Thyroid gland (tissue), 4 donors: ENCODE measurements at regions not wholly inside any gene's neighbourhood (a gene's known extent, or its start where the extent isn't known, plus 50 kb on each side); places are given as distances from the start of the nearest gene placed in this dataset.

ENCODE experiments used
- DNase-seq, 2 donors: peaks; one replicate each; pipeline ENCODE4 v3.0.0-alpha.2; 2019
- H3K27ac ChIP-seq, 3 donors: fragments of 200-600 bp; sonication (generic); 1 replicate in 2 of 3; 2 replicates in 1 of 3; pipeline ENCODE4 v1.5.1; 2016 to 2019; ENCODE audit warnings: mild to moderate bottlenecking in 1 of 3, moderate library complexity in 1 of 3
- H3K27me3 ChIP-seq: fragments of 200-600 bp; sonication (generic); one replicate; pipeline ENCODE4 v1.5.1; 2019
- H3K36me3 ChIP-seq, 2 donors: fragments of 200-600 bp; sonication (generic); one replicate each; pipeline ENCODE4 v1.5.1; 2016 to 2019
- H3K4me1 ChIP-seq, 2 donors: fragments of 200-600 bp; sonication (generic); one replicate each; pipeline ENCODE4 v1.5.1; 2017 to 2019
- H3K4me3 ChIP-seq, 3 donors: fragments of 200-600 bp; sonication (generic); replicated peaks in 1 of 3; 1 replicate in 2 of 3; 2 replicates in 1 of 3; pipeline ENCODE4 v1.5.1; 2016; ENCODE audit warnings: mild to moderate bottlenecking in 1 of 3
- H3K9me3 ChIP-seq: fragments of 200-600 bp; sonication (generic); one replicate; pipeline ENCODE4 v1.5.1; 2017
- POLR2A ChIP-seq, 2 donors: fragments of 450-650 bp; IDR thresholded peaks; one replicate each; pipeline ENCODE4 v1.6.1; 2017; ENCODE audit warnings: antibody characterized with exemption in 2 of 2, mild to moderate bottlenecking in 2 of 2, moderate library complexity in 1 of 2
- WGBS, 2 donors: methylation state at CpG; one replicate each; pipeline ENCODE4 v1.1.5; 2017; 5-methylcytosine and 5-hydroxymethylcytosine counted together
- intact Hi-C: fragments of 100-400 bp; cut with DNase I; formaldehyde crosslinking; loops from one replicate; pipeline ENCODE4 v1.15.1; 2023
- TF ChIP-seq, protein P1 (sequence below), 6 experiments: fragments of 200-600 bp in 3 of 6; fragments of 450-650 bp in 3 of 6; sonication (generic) in 3 of 6; IDR thresholded peaks; one replicate each; pipeline ENCODE4 v1.5.1; 2016 to 2019; ENCODE audit warnings: antibody characterized with exemption in 6 of 6, mild to moderate bottlenecking in 2 of 6, inconsistent platforms in 1 of 6, moderate library complexity in 1 of 6

DNA sequence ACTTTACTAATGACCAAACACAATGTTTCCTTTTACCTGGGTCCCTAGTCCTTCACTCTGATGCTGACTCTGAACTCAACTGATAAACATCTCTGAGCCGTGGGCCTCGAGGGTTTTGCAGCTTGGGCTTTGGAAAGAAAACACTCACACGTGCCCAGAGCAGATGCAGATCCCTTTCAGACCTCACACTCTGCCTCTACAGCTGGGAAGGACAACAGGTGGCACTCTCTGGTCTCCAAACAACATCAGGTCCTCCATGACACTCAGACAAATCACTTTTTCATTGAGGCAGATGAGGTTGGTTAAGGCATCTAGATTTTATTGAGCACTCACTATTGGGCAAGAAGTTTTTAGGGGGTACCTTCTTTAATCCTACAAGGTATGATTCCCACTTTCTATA, 64.7 kb upstream of the NTRK3 start:
- H3K4me3 ChIP-seq: no peak overlapping the region
- 15 to 23% methylated on average over 3 of the region's 3 CpGs for WGBS, 2 donors
- no peaks in the 10 kb centered on the region for H3K9me3 ChIP-seq
- no peaks in the 10 kb centered on the region for H3K4me1 ChIP-seq
- H3K27ac ChIP-seq: no peak overlapping the region
- intact Hi-C loops: no loop called here
- no peaks in the 10 kb centered on the region for H3K36me3 ChIP-seq
- DNase-seq: no peak
- no peaks in the 10 kb centered on the region for H3K27me3 ChIP-seq
- no peak for TF ChIP-seq POLR2A (IDR thresholded peaks at IDR 0.05)
- TF ChIP-seq, protein P1, sequence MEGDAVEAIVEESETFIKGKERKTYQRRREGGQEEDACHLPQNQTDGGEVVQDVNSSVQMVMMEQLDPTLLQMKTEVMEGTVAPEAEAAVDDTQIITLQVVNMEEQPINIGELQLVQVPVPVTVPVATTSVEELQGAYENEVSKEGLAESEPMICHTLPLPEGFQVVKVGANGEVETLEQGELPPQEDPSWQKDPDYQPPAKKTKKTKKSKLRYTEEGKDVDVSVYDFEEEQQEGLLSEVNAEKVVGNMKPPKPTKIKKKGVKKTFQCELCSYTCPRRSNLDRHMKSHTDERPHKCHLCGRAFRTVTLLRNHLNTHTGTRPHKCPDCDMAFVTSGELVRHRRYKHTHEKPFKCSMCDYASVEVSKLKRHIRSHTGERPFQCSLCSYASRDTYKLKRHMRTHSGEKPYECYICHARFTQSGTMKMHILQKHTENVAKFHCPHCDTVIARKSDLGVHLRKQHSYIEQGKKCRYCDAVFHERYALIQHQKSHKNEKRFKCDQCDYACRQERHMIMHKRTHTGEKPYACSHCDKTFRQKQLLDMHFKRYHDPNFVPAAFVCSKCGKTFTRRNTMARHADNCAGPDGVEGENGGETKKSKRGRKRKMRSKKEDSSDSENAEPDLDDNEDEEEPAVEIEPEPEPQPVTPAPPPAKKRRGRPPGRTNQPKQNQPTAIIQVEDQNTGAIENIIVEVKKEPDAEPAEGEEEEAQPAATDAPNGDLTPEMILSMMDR (IDR thresholded peaks at IDR 0.05): no peak

DNA sequence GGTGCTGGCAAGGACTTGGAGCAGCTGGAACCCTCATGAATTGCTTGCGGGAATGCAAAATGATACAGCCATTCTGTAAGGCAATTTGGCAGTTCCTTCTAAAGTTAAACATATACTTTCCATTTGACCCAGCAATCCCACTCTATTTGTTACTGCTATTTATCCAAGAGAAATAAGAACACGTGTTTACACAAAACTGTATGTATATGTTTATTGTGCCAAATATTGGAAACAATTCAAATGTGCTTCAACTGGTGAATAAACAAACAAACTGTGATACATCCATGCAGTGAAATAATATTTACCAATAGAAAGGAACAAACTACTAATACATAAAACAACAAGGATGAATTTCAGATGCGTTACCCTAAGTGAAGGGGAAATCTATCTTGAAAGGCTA, 60.0 kb upstream of the NTRK3 start:
- Histone ChIP-seq H3K4me1 (no peaks in the 10 kb centered on the region), H3K9me3 (no peaks in the 10 kb centered on the region), H3K4me3 (no peak overlapping the region), H3K27me3 (no peaks in the 10 kb centered on the region), H3K36me3 (no peaks in the 10 kb centered on the region), H3K27ac (no peak overlapping the region)
- DNase-seq: no peak
- intact Hi-C loops: no loop called here
- 85% methylated on average over 3 of the region's 3 CpGs for WGBS, 2 donors
- TF ChIP-seq, protein P1 (IDR thresholded peaks at IDR 0.05): no peak
- TF ChIP-seq POLR2A (IDR thresholded peaks at IDR 0.05): no peak

DNA sequence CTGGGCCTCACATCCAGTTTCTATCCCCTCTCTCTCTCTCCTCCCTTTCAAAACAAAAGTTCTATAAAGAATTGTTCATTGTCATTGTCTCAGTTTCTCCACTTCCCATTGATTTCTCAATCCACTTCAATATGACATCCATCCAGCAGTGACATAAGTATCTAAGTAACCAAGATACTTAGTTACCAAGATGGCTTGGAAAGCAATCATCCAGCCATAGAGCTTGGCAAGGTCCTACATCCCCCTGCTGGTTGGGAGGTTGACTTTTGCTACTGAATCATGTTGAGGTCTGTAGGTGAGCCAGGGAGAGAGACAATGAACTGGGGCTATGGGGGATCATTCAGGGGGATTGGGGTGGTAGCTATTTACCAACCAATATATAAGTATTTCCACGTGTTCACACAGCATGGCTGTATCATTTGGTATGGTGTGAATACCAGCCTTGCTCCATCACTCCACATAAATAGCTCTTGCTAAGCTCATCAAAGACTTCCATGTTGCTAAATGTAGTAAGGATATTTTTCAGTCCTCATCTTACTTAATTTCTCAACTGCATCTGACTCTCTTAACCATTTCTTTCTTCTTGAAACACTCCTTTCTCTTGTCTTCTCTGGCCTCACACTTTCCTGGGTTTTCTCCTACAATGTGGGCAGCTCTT, 58.8 kb upstream of the NTRK3 start:
- DNase-seq: no peak
- 57 to 78% methylated on average over 1 of the region's 1 CpG for WGBS, 2 donors

DNA sequence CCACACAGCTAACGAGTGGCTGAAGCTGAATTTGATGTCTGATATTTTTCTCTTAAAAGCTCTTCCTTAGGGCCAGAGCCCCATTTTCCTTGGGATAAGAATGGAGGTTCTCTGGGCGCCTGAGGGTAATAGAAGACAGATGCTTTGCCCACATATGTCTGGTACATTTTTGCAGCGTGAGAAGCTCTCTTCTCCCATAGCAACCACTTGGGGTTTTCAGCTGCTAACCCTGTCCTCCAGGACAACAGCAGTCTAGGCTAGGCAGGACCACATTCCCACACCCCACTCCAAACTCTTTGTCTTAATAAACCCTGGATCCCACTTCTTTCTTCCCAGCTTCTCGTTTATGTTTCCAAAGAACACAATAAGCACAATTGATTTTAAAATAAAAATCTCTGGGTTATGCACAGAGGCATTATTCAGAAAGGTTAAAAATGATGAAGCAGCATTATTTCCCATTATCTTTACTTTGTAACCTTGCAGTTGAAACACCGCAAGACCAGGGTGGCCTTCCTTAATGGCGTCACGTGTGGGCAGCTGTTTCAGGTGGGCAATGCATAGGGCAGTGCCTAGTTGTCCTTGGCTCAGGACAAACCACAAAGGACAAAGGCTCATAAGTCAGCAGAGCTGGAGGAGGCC, 56.5 kb upstream of the NTRK3 start:
- TF ChIP-seq, protein P1 (IDR thresholded peaks at IDR 0.05): no peak
- no peak for TF ChIP-seq POLR2A (IDR thresholded peaks at IDR 0.05)
- no peak for DNase-seq
- no peak overlapping the region for H3K4me3 ChIP-seq
- H3K9me3 ChIP-seq: no peaks in the 10 kb centered on the region
- no peaks in the 10 kb centered on the region for H3K4me1 ChIP-seq
- intact Hi-C loops: no loop called here
- H3K27ac ChIP-seq: no peak overlapping the region
- no peaks in the 10 kb centered on the region for H3K36me3 ChIP-seq
- WGBS, 2 donors: 72% methylated on average over 7 of the region's 7 CpGs
- no peaks in the 10 kb centered on the region for H3K27me3 ChIP-seq

More for the DNA sequence above, 58.8 kb upstream of the NTRK3 start:
- intact Hi-C loops: no loop called here
- no peaks in the 10 kb centered on the region for H3K27me3 ChIP-seq
- no peak overlapping the region for H3K27ac ChIP-seq
- no peaks in the 10 kb centered on the region for H3K4me1 ChIP-seq
- no peaks in the 10 kb centered on the region for H3K36me3 ChIP-seq
- H3K4me3 ChIP-seq: no peak overlapping the region
- H3K9me3 ChIP-seq: no peaks in the 10 kb centered on the region
- TF ChIP-seq, protein P1 (IDR thresholded peaks at IDR 0.05): no peak
- no peak for TF ChIP-seq POLR2A (IDR thresholded peaks at IDR 0.05)

GRCh38 chr15:88309363-88309762, 52.8 kb upstream of the NTRK3 start:
- WGBS, 2 donors: 65 to 70% methylated on average over 3 of the region's 3 CpGs
- Histone ChIP-seq H3K36me3 (no peaks in the 10 kb centered on the region), H3K4me3 (no peak overlapping the region), H3K27me3 (no peaks in the 10 kb centered on the region), H3K4me1 (no peaks in the 10 kb centered on the region), H3K9me3 (no peaks in the 10 kb centered on the region), H3K27ac (no peak overlapping the region)
- no peak for DNase-seq
- TF ChIP-seq, protein P1 (IDR thresholded peaks at IDR 0.05): no peak
- no peak for TF ChIP-seq POLR2A (IDR thresholded peaks at IDR 0.05)
- intact Hi-C loops: no loop called here
